OCI-LY7 (cell line): ENCODE measurements at regions not wholly inside any gene's neighbourhood (a gene's known extent, or its start where the extent isn't known, plus 50 kb on each side); places are given as distances from the start of the nearest gene placed in this dataset.

Source experiments
- BruUV-seq: library from RNA; stranded (reverse); fragments of 400-500 nt; replicated peaks from 2 replicates; lab custom pipeline; 2021; lab: Mats Ljungman, UMichigan
- CTCF ChIA-PET: fragments of 300-600 bp; sonication (Branson Sonifier 250); formaldehyde crosslinking; loops from one replicate; lab custom pipeline; 2022; ENCODE audit warnings: antibody characterized with exemption; ENCODE audit not compliant: unreplicated experiment; lab: Charles Lee
- POLR2A ChIA-PET: fragments of 300-600 bp; sonication (Branson Sonifier 250); formaldehyde crosslinking; loops from one replicate; lab custom pipeline; 2022; ENCODE audit warnings: antibody characterized with exemption; lab: Charles Lee
- DNase-seq: peaks from one replicate; pipeline ENCODE4 v3.0.0-alpha.2; 2015; ENCODE audit warnings: low spot score
- H2AFZ ChIP-seq: fragments of 200-600 bp; sonication (generic), shearing (Covaris generic); 2 replicates; pipeline ENCODE4 v1.6.1; 2014; ENCODE audit warnings: mild to moderate bottlenecking, antibody characterized with exemption, low read length, moderate library complexity
- H3K27ac ChIP-seq: fragments of 200-600 bp; sonication (generic); 2 replicates; pipeline ENCODE4 v1.5.1; 2014; ENCODE audit warnings: mixed run types, low read depth, mild to moderate bottlenecking, moderate library complexity, low read length, inconsistent platforms; ENCODE audit not compliant: poor library complexity, severe bottlenecking
- H3K36me3 ChIP-seq: fragments of 200-600 bp; sonication (generic); 2 replicates; pipeline ENCODE4 v1.6.1; 2014; ENCODE audit warnings: mild to moderate bottlenecking, antibody characterized with exemption, low read length, moderate library complexity, mixed read lengths; ENCODE audit not compliant: insufficient read depth
- H3K4me1 ChIP-seq: fragments of 200-600 bp; sonication (generic); 2 replicates; pipeline ENCODE4 v1.5.1; 2014; ENCODE audit warnings: mild to moderate bottlenecking, low read length; ENCODE audit not compliant: insufficient read depth, poor library complexity, severe bottlenecking
- H3K4me2 ChIP-seq: fragments of 200-600 bp; sonication (generic); 2 replicates; pipeline ENCODE4 v1.6.1; 2014; ENCODE audit warnings: mild to moderate bottlenecking, low read length
- H3K4me3 ChIP-seq: fragments of 200-600 bp; sonication (generic); 2 replicates; pipeline ENCODE4 v1.5.1; 2014; ENCODE audit warnings: mild to moderate bottlenecking, low read depth, low read length; ENCODE audit not compliant: poor library complexity, severe bottlenecking
- H3K79me2 ChIP-seq: fragments of 200-600 bp; sonication (generic); 2 replicates; pipeline ENCODE4 v1.6.1; 2016; ENCODE audit warnings: low read depth, mild to moderate bottlenecking, low read length, moderate library complexity, mixed read lengths; ENCODE audit not compliant: insufficient read depth
- H3K9me2 ChIP-seq: fragments of 200-600 bp; sonication (generic); 2 replicates; pipeline ENCODE4 v1.6.1; 2016; ENCODE audit warnings: mild to moderate bottlenecking, low read length, mixed read lengths; ENCODE audit not compliant: insufficient read depth
- H3K9me3 ChIP-seq: fragments of 200-600 bp; sonication (generic); 2 replicates; pipeline ENCODE4 v1.6.1; 2014; ENCODE audit warnings: mild to moderate bottlenecking, mixed run types, low read length, mixed read lengths
- H4K20me1 ChIP-seq: fragments of 200-600 bp; sonication (generic); 2 replicates; pipeline ENCODE4 v1.6.1; 2014; ENCODE audit warnings: mild to moderate bottlenecking, antibody characterized with exemption, low read length, moderate library complexity, mixed read lengths; ENCODE audit not compliant: insufficient read depth
- CTCF ChIP-seq: fragments of 200-600 bp; sonication (generic); conservative IDR thresholded peaks from 2 replicates; pipeline ENCODE4 v1.5.1; 2014; ENCODE audit warnings: mild to moderate bottlenecking, antibody characterized with exemption, low read length, moderate library complexity, mixed read lengths
- EZH2phosphoT487 ChIP-seq: fragments of 200-600 bp; sonication (generic); IDR thresholded peaks from 2 replicates; pipeline ENCODE4 v1.6.1; 2018; ENCODE audit warnings: low read depth, borderline replicate concordance, mild to moderate bottlenecking, mixed run types, antibody characterized with exemption, low read length, moderate library complexity, mixed read lengths
- intact Hi-C: fragments of 100-400 bp; cut with micrococcal nuclease; formaldehyde crosslinking; loops from one replicate; pipeline ENCODE4 v1.10.0; 2022; ENCODE audit not compliant: unreplicated experiment

- DNase-seq: no peak
- no peaks in the 10 kb centered on the region for H4K20me1 ChIP-seq
- no peaks in the 10 kb centered on the region for H3K79me2 ChIP-seq
- TF ChIP-seq CTCF (no peak), EZH2phosphoT487 (no peak)
- H3K4me1 ChIP-seq: peaks cover 15% of the 10 kb centered on the region
- no peaks in the 10 kb centered on the region for H3K9me2 ChIP-seq
- intact Hi-C loops: loop anchor here (5.0 kb wide), 1 partner anchor 43 kb away; no protein-coding TSS in a partner anchor
- H3K36me3 ChIP-seq: no peaks in the 10 kb centered on the region
- H2AFZ ChIP-seq: no peak overlapping the region
- no peak overlapping the region for H3K27ac ChIP-seq
- CTCF ChIA-PET: interaction anchor here (1.0 kb wide), 1 partner anchor 15 kb away, joined by 3 read pairs; no protein-coding TSS in a partner anchor
- BruUV-seq: no TSS peak
- no peak overlapping the region for H3K4me3 ChIP-seq
- no peak overlapping the region for H3K4me2 ChIP-seq
- POLR2A ChIA-PET: interaction anchor here (2.5 kb wide), 1 partner anchor 12 kb away, joined by 9 read pairs; no protein-coding TSS in a partner anchor
- no peaks in the 10 kb centered on the region for H3K9me3 ChIP-seq
Observed at GRCh38 chr14:22268875-22269274, 320.1 kb downstream of the DAD1 start.

- BruUV-seq: no TSS peak
- POLR2A ChIA-PET: interaction anchor here (1.1 kb wide), 1 partner anchor 21 kb away, joined by 3 read pairs; no protein-coding TSS in a partner anchor
- Histone ChIP-seq H3K36me3 (no peaks in the 10 kb centered on the region), H3K9me2 (no peaks in the 10 kb centered on the region), H3K9me3 (no peaks in the 10 kb centered on the region), H3K4me1 (peaks cover 15% of the 10 kb centered on the region), H3K27ac (no peak overlapping the region), H2AFZ (no peak overlapping the region; the same call in 1 of the 2 replicates), H4K20me1 (no peaks in the 10 kb centered on the region), H3K79me2 (no peaks in the 10 kb centered on the region), H3K4me3 (no peak overlapping the region), H3K4me2 (no peak overlapping the region)
- TF ChIP-seq CTCF (no peak), EZH2phosphoT487 (no peak)
- CTCF ChIA-PET: interaction anchor here (1.0 to 1.1 kb wide), 2 partner anchors 15 to 210 kb away, joined by 3 read pairs; no protein-coding TSS in a partner anchor
- DNase-seq: no peak
- intact Hi-C loops: loop anchor here (5.0 kb wide), 1 partner anchor 46 kb away; no protein-coding TSS in a partner anchor
Observed at GRCh38 chr14:22266683-22267082, 322.3 kb downstream of the DAD1 start.

- TF ChIP-seq CTCF (no peak), EZH2phosphoT487 (no peak)
- DNase-seq: no peak
- H3K27ac ChIP-seq: no peak overlapping the region
- CTCF ChIA-PET: no interaction called here
- no peak overlapping the region for H3K4me2 ChIP-seq
- H4K20me1 ChIP-seq: no peaks in the 10 kb centered on the region
- no peaks in the 10 kb centered on the region for H3K9me3 ChIP-seq
- peak overlapping the region; percentile 52; the same call in 1 of the 2 replicates for H2AFZ ChIP-seq
- no TSS peak for BruUV-seq
- no peaks in the 10 kb centered on the region for H3K9me2 ChIP-seq
- POLR2A ChIA-PET: interaction anchor here (1.1 kb wide), 1 partner anchor 22 kb away, joined by 3 read pairs; no protein-coding TSS in a partner anchor
- intact Hi-C loops: loop anchor here (5.0 kb wide), 1 partner anchor 46 kb away; no protein-coding TSS in a partner anchor
- no peaks in the 10 kb centered on the region for H3K36me3 ChIP-seq
- peaks cover 15% of the 10 kb centered on the region for H3K4me1 ChIP-seq
- no peaks in the 10 kb centered on the region for H3K79me2 ChIP-seq
- H3K4me3 ChIP-seq: no peak overlapping the region
Observed at GRCh38 chr14:22266142-22266442, 322.9 kb downstream of the DAD1 start.
